ENCODE measurements at regions not wholly inside any gene's neighbourhood (a gene's known extent, or its start where the extent isn't known, plus 50 kb on each side); places are given as distances from the start of the nearest gene placed in this dataset.

DNA sequence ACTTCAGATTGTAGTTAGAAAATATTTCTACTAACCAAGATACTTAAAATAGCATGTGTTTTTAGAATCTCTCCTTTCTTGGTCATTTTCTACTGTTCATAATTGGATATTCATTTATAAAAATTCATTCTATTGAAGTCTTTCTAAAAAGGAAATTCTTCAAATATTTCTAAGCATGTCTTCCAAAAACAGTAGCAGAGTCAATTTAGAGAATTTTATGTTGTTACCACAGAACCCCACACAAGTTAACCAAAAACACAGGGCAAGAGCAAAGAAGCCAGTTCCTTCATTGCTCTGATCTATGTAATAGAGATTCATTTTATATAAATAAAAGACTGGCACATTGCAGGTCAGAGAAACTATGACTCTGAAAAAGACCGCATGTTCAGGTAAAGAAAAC is 345.1 kb upstream of the PITX2 start:
- DNase-seq, result no peak

DNA sequence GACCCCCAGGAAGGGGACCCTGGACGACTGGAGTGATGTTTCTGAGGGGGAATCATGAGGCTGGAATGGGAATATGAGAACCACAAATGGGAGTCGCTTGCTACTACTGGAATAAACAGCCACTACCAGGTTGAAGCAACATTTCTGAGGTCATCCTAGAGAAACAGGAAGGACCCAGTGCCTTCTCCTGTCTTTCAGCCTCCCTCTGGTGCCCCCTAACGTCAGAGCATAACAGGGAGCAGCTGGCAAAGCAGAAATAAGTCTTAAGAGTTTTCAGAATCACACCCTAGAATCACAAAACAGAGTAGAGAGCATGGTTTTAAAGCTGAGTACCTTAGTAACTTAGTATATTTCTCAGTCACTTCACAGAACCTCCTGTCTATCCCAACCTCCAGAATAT is 347.8 kb upstream of the PITX2 start:
- no peak for DNase-seq

DNA sequence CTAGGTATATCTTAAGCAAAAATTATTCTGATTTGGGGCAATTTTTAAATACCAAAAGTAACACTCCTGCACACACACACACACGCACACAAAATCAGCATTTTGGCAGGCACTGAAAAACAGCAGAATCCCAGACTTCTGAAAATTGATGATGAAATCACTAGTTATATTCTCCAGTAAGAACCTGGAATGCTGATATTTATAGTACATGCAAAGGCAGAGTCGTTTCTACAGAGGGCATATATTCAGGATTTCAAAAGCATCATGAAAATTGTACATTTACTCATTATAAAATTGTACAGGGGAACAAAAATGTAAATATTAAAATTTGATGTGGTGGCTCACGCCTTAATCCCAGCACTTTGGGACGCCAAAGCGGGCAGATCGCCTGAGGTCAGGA is 352.5 kb upstream of the PITX2 start:
- no peak for DNase-seq

DNA sequence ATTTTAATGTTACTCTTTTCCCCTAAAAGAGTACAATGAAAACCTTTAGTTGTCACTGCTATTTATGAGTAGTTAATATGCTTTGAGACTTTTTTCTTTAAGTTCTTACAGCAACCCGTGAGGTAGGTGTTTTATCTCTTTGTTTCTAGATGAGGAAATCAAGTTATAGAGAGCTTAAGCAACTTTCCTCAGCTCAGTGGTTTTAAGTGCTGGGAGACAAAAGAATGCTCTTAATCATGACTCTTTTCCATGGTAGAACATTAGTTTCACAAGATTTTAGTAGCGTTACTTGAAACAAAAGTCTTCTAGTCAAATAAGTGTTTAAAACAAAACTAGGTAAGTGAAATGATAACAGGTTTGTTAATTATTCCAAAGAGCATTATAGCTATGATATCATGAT is 354.7 kb upstream of the PITX2 start:
- no peak for DNase-seq

DNA sequence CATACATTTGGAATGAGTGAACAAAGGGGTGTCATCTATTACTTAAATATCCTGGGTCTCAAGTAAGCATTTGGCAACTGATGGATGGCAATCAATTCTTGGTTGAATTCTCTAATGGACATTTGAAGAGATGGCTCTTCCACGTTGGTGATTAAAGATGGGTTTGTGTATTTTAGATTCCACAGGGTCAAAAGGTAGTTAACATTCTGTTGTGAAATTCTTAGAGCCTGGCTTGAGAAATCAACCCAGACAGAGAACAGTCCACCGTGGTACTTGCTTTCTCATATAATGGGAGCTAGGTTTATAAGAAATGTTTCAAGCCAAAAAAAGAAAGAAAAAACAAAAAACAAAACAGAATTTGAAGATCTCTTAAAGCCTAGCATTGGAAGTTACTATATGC is 355.9 kb upstream of the PITX2 start:
- no peak for DNase-seq

DNA sequence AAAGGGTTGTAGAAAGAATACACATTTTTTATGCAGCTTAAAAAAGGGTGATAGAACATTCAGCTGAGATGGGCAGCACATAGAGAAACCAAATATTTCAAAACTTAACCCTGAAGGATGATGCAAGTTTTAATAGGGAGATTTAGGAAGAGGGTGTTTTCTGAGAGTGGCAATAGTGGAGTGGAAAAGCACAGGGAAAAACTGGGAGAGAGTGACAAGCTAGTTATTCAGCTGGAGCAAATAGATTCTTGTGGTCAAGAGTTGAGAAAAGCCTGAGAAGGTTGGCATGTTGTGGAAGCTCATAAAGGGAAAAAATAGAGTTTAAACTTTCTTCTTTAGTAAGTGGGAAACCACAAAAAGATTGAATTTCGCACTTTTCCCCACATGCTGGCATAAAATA is 359.6 kb upstream of the PITX2 start:
- DNase-seq, result no peak

DNA sequence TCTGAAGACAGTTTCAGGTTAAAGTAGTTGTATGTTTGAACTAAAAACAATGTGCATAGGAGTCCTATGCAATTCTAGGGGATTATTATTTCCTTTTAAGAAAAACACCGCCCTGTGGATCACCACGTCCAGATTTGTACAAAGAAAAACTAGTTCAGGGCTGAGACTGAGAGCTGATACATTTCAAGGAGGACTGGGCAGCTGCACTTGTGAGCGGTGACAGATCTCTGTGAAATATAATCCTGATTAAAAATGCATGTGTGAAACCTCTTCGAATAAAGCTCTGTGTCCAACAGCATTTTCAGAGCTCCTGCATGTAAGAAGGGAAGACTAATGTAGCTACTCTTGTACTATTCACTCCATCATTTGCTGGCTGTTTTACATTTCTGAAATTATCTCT is 365.8 kb upstream of the PITX2 start:
- no peak for DNase-seq

DNA sequence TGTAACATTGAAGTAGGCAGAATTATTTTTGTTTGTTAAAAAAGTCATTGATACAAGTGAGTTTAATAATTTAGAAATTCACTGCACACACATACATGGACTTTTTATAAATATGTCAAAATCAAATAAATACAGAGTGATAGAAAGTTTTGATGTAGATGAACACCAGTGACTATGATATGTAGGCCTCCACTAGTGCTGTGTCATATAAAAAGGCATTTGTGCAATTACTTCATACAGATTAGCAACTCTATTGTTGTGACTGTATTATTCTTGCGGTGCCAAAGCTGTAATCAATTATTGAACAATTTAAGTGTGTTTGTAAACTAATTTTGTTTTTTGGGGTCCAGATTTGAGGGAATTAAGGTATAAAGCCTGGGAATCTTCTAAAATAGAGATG is 366.2 kb upstream of the PITX2 start:
- no peak for DNase-seq

DNA sequence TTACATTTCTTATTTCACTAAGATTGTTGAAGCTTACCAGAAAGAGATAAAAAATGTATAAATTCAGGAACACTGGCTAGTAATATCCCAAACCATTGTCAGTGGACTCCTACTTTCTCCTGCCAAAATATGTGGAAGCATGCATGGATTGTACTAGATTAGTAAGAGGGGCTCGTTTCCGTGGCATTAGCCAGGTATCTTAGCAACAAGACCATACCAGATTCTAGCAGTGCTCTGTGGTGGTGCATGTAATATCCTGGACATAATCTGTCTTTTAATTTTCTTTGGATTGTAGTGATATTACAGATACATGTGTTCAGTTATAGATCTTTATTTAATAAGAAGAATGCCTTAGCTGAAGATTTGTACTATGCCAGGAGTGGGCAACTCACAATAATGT is 371.9 kb upstream of the PITX2 start:
- DNase-seq, result no peak

DNA sequence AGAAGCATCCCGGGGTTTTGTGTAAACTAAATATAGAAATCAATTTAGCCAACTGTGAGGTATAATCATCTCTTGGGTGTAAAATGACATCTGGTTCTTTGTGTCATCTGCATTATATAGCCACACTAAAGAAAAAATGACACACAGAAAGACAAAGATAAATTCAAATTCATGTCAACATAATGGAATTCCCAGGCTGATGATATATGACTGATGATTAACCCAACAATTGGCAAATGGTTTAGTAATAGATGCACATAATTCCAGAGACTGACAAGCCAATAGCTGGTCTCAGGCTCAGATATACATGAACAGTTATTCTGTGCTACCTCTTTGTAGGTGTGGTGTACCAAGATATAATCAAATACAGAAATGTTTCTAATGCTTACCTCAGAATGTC is 375.4 kb upstream of the PITX2 start:
- no peak for DNase-seq

DNA sequence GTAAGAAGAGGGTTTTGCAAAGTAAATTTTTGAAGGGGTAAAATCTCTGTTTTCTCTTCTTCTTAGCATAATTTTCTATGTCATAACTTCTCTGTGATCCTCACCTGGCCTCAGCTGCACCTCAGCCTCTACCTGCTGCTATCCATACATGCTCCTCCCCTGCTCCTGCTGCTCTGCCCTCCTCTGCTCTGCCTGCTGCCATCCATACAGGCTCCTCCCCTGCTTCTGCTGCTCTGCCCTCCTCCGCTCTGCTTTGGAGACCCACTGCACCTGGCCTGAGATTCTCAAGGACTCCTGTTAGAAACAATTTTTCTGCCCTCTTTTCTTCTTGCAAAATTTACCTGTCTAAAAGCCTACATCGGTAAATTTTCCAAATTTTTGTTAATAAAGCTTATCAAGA is 388.6 kb upstream of the PITX2 start:
- DNase-seq, result no peak

DNA sequence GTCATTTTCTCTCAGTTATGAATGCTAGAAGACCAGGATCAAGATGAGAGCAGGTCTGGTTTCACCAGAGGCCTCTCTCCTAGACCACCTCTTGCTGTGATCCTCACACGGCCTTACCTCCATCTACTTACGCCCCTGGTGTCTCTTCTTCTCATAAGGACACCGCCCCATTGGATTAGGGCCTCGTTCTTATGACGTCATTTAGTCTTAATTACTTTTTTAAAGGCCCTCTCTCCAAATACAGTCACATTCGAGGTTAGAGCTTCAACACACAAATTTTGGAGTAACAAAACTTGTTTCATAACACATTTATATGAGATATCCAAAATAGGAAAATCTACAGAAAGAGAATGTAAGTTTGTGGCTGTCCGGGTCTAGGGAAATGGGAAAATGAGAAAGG is 391.0 kb upstream of the PITX2 start:
- no peak for DNase-seq

DNA sequence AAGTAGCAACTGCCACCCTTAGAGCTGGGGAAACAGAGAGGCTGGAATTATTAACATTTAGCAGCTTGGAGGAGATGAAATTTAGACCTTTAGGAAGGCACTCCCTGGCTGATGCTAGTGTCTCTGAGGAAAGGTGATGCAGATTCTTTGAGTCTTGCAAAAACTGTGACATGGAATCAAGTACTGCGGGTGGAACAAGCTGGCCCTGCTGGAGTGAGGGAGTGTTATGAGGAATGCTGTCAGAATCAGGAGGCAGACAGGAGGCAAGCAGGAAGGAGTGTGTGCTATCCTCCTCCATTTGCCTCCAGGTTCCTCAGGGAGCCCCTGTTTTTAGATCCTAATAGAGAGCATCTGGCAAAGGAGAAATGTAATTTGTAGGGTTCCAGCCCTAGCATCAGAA is 391.7 kb upstream of the PITX2 start:
- no peak for DNase-seq

DNA sequence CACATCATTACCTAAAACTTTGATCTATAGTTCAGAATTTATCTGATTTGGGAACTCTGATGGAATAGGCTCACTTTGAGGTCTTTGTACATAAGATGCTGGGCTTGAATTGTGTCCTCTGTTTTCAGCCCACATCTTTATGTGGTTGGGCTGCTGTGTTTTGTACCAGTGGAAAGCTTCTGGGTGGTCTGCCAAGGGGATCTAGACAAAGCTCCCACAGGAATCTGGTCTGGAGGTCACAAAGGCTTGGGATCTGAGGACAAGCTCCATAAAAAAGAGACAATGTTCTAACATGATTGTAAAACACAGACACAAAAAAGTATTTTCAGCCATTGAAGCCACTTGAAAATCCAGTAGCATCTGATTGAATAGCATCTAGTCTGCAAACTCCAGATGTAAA is 393.5 kb upstream of the PITX2 start:
- no peak for DNase-seq

DNA sequence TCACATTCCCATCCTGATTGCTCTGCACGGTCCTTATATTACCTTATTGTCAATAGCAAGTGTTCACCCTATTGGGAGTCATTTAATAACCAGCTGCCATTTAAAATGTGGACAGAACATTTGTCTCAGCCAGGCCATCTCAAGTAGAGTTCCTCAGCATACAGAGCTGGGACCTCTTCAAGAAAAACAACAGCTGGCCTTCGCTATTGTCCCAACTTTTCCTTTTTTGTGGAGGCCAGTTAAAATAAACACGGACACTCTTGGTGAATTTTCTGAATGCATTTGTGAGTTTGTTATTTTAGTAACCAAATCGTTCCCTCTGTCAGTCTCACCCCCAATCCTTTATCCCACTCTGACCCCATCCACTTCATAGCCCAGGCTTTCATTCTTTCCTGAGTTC is 395.3 kb upstream of the PITX2 start:
- no peak for DNase-seq

DNA sequence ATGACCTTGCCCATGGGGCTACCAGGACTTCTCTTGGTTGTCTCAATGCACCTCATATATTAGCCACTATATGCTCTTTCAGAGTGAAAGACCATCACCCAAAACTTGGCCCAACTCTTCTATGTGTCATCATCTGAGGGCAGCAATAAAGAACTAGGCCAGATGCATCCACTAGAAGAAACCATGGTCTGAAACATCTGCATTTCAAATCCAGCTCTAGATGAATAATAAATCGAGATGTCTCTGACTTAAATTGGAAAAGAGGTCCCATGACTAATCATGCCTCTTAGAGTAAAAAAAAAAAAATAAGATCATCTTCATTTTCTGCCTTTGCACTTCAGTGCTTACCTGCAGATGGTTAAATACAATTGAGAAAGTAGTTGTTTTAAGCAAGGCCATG is 397.6 kb upstream of the PITX2 start:
- DNase-seq, result no peak

DNA sequence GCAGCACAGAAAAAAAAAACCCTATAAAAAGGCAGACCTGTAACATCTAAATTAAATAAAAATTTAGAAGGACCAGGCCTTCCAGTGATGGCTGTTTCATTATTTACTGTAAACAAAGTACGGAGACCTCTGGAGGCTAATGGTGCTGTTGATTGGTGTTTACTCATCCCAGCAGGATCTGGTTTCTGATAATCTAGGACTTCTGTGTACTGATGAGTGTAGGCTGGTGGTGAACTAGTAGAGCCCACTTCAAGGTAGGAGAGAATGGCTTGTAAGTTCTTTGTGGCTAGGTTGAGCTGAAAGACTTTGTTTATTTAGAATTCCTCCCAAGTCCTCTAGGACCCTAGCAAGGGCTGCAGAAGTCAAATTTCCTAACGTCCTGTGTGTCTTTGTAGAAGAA is 398.1 kb upstream of the PITX2 start:
- DNase-seq, result no peak

DNA sequence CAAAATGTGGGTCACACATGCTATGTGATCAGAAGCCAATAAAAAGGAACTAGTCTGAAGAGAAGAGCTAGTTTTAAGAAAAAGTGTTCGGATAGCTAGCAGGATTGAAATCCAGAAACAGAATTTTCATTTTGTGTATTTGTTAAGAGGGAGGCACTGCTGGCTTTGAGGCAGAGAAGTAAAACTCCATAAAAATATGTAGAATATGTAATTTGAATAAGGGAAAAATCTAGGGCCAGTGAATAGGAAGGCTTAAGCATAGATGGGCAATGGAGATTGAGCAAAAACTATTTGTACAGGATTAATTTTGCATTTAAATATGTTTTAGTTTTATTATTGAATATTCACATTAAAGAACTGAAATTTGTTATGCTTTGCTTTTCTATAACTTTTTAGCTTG is 399.9 kb upstream of the PITX2 start:
- DNase-seq, result no peak

DNA sequence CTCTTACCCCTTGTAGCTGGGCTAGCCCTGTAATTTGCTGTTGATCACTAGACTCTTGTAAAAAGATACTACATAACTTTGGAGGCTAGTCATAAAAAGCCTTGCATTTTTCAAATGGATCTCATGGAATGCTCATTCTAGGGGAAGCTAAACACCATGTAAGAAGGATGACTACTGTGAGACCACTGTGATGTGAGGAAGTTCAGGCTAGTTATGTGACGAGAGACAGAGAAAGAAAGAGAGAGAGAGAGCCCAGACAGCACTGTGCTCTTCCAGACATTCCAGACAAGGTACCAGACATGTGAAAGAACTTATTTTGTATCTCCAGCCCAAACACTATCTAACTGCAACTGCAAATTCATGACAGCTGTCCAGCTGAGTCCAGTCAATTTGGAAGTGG is 404.6 kb upstream of the PITX2 start:
- DNase-seq, result no peak

DNA sequence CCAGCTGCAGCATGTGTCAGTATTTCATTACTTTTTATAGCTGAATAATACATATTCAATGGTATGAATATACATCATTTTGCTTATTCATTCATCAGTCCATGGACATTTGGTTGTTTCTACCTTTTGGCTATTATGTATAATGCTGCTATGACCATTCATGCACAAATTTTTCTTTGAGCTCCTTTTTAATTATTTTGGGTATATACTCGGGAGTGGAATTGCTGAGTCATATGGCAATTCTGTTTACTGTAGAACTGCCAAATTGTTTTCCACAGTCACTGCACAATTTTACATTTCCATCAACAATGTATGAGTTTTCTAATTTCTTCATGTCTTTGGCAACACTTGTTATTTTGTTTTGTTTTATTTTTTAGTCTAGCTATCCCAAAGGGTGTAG is 405.9 kb upstream of the PITX2 start:
- DNase-seq, result no peak

DNA sequence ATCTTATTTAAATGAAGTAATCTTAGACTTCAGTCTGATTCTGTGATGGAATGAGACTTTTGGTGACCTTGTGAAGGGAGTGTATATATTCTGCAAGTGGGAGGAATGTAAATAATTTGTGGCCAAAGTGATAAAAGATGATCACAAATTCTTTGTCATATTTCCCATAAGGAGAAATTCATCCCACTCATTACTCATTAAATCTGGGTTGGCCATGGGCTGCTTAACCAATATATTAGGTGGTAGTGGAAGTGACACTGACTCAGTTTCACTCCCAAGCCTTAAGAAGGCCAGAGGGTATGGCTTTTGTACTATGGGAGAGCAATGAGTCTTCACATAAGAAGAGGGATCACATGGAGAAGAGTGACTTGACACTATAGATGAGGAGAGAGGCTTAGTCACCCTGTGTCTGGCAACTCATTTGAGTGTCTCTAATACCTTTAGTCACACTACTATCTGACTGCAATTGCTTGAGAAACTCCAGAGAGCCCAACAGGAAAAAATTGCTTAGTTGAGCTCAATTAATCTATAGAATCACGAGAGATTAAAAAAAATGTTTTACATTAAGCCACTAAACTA is 408.2 kb upstream of the PITX2 start:
- DNase-seq, result no peak

DNA sequence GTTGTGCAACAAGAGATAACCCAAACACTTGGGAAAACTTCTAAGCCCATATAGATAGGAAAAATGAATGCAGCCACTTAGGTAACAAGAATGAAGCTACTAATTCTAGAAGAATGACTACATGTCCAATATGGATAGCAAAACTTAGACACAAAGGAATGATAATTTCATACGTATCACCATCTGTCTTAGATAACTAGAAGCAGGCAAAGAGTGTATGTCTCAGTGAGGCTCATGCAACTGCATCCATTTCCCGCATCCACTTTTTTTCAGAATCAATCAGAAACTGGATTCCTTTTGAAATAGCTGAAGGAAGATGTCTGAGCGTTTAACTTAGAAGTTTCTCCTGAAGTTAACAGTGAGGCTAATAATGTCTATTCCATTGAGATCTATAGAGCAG is 408.7 kb upstream of the PITX2 start:
- DNase-seq, result no peak

DNA sequence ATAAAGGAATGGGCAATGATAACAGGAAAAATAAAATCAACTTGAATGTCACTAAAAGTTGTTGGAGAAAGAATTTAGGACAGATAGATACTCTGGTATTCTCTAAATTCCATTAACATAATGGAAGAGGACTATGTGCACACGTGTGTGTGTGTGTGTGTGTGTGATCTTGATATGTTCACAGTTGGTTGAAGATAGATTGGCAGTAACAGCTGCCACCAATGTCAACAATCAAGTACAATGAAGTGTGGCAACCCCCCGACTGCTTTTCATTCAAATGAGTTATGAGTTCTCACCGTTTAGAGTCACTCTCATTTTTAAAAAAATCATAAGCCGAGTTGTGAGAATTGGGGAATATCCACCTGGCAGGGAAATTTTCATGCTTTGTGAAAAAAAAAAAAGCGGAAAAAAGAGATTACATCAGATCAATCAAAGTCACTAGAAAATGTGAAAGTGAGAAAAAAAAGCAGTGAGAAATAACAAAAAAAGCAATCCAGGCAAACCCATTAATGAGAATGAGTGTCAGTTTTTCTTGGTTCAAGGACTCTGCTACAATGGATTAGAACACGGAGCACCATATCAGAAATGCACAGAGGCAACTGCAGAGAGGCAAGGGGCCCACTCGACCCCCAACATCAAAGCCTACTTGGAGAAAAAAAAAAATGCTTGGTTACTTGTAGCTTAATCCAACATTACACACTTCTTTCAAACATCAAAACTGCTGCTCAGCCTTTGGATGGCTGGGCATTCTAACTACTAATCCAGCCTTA is 414.9 kb upstream of the PITX2 start:
- DNase-seq, result no peak

DNA sequence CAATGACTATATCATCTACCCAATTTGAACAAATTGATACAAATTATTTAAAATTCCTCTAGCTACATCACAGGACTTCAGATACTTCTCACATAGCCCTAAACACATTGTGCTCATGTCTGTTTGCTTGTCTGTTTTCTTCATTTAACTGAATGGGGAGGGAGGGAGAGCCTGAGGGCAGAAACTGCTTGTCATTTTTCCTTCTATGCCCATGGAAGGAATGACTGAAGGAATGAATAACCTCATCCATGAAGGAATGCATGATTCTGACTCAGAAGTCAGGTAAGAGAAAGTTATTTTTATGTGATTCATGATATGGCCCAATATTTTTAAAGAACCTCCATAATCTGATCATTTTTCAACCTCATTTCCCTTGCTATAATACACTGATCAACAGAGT is 418.0 kb upstream of the PITX2 start:
- no peak for DNase-seq

DNA sequence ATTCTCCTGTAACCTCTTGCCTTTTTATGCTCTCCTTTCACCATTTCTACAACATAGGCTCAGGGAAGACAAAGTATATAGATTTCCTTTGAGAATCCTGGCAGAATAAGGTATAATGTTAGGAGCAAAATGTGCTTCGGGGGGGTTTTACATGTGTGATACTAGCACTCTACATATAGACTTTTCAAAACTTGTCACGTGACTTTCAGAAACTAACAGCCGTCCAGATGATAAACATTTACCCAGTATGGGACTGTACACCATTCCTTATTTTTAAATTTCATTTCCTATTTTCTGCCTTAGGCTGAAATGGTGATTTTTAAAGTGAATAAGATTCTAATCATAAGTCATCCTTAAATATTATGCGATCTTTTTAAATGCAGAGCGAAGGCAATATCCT is 420.4 kb upstream of the PITX2 start:
- no peak for DNase-seq
